SW 1271 (cell line): ENCODE measurements at regions not wholly inside any gene's neighbourhood (a gene's known extent, or its start where the extent isn't known, plus 50 kb on each side); places are given as distances from the start of the nearest gene placed in this dataset.
A peak's percentile ranks its signal among the peaks of the same experiment; 100 is the strongest.

Experiments used
- DNase-seq, 2 experiments: peaks; one replicate each; lab custom pipeline; 2025; lab: John Stamatoyannopoulos, UW

- no peak for DNase-seq
Measured at GRCh38 chr14:94717808-94718207, 52.1 kb downstream of the GSC start.

DNA sequence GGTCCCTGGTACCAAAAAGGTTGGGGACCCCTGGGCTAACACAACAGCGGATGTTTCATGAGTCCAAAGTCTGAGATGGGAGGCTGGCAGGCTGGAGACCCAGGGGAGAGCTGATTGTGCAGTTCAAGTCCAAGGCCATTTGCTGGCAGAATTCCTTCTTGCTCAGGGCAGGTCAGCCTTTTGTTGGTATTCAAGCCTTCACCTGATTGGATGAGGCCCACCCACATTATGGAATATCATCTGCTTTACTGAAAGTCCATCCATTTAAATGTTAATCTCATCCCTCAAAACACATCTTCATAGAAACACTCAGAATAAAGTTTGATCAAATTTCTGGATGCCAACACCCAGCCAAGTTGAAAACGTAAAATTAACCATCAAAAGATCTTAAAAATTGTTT is 52.9 kb downstream of the GSC start:
- no peak for DNase-seq

DNA sequence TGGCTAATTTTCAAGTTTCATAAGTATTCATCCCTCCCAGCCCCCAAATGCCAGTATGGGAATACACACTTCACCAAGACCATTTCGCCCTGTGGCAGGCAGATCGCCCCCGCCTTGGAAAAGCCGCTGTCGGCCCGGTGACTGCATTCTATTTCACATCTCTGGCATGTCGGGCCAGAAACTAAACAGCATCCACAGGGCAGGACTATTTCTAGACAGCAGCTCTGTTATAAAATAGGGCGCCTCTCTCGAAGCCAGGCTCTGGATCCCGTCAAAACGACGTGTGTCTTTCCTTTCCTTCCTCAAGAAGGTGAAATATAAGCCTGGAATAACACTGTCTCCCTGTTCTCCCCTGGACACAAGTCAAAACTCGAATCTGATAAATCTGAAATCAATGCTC is 56.8 kb downstream of the GSC start:
- no peak for DNase-seq

DNA sequence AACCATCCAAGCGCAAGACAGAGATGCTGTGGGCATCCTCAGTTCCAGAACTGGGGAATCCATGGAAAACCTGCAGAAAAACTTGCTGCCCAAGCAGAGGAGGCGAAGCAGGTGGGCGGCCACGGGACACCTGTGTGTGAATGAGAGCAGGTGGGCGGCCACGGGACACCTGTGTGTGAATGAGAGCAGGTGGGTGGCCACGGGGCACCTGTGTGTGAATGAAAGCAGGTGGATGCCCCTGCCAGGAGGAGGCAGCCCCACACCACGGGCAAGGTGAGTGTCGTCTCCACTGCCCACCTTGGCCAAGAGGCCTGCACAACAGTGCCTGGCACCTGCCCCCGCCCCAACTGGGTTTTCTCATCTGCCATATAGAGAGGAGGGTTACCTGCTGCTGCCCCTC is 59.2 kb downstream of the GSC start:
- DNase-seq = no peak

GRCh38 chr14:94707494-94707893 is 62.4 kb downstream of the GSC start:
- no peak for DNase-seq

DNA sequence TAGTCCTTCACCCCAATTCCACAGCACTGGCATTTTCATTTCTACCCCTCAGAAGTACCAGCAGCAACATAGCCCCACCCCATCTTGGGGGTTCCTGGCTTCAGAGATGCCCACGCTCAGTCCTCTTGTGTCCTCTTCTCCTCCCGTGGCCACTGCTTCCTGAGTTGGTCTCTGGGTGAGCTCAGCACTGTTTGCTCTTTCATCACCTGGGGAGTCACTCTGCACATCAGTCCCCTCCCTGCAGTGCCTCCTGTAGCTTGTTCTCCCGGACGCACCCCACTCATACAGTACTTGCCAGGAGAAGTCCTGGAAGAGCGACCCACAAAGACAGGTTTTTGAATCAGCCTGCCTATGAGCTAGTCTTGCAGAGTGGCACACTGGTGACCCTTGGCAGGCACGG is 63.8 kb downstream of the GSC start:
- DNase-seq = no peak

- DNase-seq = no peak
Measured at GRCh38 chr14:94702629-94703028, 67.3 kb downstream of the GSC start.

DNA sequence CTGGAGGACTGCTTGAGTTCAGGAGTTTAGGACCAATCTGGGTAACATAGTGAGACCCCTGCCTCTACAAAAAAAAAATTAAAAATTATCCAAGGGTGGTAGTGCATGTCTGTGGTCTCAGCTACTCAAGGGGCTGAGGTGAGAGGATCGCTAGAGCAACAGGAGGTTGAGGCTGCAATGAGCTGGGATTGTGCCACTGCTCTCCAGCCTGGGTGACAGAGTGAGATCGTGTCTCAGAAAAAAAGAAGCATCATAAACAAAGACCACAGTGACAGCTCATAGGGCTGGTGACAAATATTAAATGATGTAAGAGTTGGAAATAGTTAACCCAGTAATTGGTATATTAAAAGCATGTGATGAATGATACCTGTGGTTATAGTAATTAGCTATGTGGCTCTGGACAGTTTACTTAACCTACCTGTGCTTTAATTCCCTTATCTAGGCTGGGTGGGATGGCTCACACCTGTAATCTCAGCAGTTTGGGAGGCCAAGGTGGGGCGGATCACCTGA is 68.0 kb downstream of the GSC start:
- DNase-seq = no peak

- no peak for DNase-seq
Measured at GRCh38 chr14:94700336-94700735, 69.6 kb downstream of the GSC start.

GRCh38 chr14:94699831-94700230 is 70.1 kb downstream of the GSC start:
- no peak for DNase-seq

DNA sequence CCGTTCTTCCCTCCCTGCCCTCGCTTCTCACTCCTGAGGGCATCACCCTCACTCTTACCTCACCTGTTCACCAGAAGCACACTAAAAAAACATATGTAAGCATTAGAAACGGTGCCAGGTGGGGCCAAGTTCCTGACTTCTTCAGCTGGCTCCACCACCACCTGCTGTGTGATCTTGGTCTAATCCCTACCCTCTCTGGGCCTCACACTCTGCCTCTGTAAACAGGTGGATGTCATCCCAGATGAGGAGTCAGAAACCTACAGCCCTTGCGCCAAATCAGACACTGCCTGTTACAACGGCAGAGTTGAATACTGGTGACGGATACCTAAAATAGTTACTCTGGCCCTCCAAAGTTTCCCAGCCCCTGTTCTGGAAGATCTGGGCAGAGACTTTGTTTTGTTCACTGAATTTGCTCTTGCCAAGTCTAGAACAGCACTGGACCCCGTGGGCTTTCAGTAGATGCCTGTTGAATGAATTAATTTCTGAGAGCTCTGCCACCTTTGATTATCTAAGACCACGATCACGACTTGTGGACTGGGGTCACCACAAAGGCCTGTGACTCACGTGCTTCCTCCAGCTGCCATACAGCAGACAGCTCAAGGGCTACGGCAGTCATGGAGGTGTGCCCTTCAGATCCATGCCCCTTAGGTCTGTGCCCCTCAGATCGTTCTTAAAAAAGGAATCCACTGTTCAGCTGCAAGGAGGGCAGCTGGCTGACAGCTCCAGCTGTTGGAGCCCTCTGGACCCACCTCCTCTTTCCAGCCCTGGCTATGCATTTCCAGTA is 71.9 kb downstream of the GSC start:
- DNase-seq = no peak

GRCh38 chr14:94696518-94696917 is 73.4 kb downstream of the GSC start:
- no peak for DNase-seq

DNA sequence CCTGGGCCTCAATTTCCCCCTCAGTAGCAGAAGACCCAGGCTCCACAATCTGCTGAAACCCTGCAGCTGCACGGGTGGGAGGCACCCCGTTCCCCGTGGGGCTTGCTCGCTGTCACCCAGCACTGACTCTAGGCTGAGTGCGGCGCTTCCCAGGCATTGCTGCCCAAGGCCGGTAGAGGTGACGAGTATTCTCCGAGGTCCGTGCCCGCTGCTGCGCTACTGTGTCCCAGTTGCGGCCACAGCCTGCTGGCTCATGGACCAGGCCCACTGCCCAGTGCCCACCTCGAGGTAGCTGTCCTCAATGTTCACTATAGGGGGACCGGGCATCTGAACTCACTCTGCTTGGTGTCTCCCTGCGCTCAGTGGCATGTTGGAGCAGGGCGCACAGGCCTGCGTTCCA is 74.7 kb downstream of the GSC start:
- no peak for DNase-seq

- no peak for DNase-seq
Measured at GRCh38 chr14:94691660-94692034, 78.3 kb downstream of the GSC start.

DNA sequence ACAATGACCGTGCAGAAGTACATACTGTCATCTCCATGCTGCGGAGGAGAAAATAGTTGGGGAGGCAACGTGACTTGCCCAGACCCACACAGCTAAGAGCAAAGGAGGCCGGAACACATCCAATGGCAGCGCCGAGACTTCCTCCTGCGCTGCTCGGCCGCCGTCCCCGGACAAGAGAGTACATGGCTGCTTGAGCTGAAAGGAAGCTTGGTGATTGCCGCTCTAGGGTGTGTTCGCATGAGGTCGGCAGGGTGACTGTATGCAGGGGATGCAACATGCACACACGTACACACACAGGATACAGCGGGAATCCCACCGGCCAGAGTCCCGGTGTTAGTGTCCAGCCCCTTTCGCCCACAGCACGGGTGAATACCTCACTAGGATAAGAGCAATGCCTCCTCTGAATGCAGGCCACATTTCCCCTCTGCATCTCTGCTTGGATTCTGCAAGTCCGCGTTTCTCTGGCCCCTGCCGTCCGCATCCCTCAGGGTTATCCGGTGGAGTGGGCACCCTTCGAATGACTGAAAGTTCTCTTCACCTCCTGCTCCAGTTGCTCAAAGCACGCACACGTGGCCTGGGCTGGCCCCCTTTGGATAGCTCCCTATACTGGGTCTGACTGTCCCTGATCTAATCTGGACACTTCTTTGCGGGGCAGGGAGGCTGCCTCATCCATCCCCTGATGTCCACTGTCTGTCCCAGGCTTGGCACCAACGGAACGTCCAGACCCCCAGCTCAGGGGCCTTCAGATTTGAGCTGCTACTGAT is 78.8 kb downstream of the GSC start:
- no peak for DNase-seq

- no peak for DNase-seq
Measured at GRCh38 chr14:94690486-94690885, 78.3 kb downstream of the SERPINA3 start.

- no peak for DNase-seq
Measured at GRCh38 chr14:94689985-94690400, 77.8 kb downstream of the SERPINA3 start.

GRCh38 chr14:94689218-94689984 is 77.2 kb downstream of the SERPINA3 start:
- DNase-seq = peak in 1 of 2 experiments; percentile 14

DNA sequence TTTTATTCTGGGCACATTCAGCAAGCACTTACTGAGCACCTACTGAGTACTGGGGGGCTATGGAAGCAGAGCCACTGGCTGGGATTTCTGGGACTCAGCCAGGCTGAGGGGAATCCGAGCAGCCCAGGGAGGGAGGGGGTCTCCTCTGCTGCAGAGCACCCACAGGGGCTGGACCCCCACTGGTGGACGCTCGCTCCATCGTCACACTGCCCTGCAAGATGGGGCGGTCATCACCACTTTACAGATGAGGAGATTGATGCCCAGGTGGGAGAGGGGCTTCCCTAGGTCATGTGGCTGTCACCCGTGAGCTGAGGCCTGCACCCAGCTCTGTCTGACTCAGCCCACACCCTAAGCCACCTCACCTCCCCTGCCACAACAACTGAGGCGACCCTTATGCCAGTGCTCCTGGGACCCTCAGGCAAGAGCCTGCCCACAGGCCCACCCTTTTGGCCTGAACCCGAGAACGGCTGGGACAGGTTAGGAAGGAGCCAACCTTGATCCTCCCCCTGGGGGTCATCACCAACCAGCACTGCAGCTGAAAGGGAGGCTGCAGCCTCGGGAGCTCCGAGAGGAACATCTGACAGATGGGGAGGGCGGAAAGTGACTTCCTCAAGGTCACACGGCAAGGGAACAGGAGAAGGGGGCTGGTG is 74.4 kb downstream of the SERPINA3 start:
- no peak for DNase-seq

GRCh38 chr14:94685681-94686485 is 73.7 kb downstream of the SERPINA3 start:
- DNase-seq = no peak

DNA sequence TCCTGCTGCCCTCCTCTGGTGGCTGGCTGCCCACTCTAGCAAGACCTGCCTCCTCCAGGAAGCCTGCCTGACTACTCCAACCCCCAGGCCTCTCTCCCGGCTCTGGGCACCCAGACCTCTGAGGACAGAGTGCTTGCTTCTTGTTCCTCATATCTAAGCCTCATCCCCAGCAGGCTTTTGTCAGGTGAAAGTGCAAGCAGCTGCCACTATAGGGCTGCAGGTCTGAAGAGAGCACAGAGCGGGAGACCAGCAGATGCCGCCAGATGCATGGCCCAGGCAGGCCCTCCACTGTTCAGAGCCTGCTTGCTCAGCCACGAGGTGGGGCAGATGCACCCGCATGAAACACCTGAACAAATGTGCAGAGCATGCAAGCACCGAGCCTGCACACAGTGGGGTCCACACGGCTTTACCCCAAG is 73.0 kb downstream of the SERPINA3 start:
- no peak for DNase-seq
